ENCODE measurements at regions not wholly inside any gene's neighbourhood (a gene's known extent, or its start where the extent isn't known, plus 50 kb on each side); places are given as distances from the start of the nearest gene placed in this dataset.

DNA sequence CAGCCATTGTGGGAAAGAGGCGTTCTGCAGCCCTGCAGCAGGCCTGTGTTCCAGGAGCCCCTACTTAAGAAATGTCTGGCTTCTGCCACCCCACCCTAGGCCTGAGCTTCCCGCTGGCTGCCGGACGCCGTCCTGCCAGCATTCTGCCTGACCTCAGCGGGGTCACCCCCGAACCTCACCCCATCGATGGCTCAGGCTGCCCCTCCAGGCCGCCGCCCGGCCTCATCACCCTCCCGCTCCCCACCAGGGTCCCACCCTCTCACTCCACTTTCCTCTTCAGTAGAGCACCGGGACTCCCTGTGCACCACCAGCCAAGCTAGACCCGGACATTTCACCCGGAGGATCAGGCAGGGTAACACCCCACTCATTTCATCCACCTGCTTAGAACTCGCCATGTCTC is 73.6 kb upstream of the SALL3 start:
- H3K9me3 ChIP-seq (ENCODE audit: low read length) = no peaks in the 10 kb centered on the region
- H4K20me1 ChIP-seq (ENCODE audit: insufficient read depth, low read length) = no peaks in the 10 kb centered on the region
- ChIA-PET CTCF (ENCODE audit: unreplicated experiment) (no interaction called here), POLR2A (no interaction called here)
- H3K4me2 ChIP-seq (ENCODE audit: low read length) = no peak overlapping the region
- BruUV-seq (replicated peaks) = no TSS peak
- no peaks in the 10 kb centered on the region for H3K9me2 ChIP-seq (ENCODE audit: insufficient read depth, low read length)
- intact Hi-C loops (cut with micrococcal nuclease; ENCODE audit: unreplicated experiment) = no loop called here
- no peaks in the 10 kb centered on the region for H3K79me2 ChIP-seq (ENCODE audit: insufficient read depth, low read depth, low read length)
- no peak overlapping the region for H3K4me3 ChIP-seq (ENCODE audit: low read depth, low read length, poor library complexity, severe bottlenecking)
- H2AFZ ChIP-seq (ENCODE audit: low read length) = no peak overlapping the region
- no peaks in the 10 kb centered on the region for H3K36me3 ChIP-seq (ENCODE audit: insufficient read depth, low read length)
- TF ChIP-seq CTCF (conservative IDR thresholded peaks at IDR 0.05; ENCODE audit: low read length) = no peak
- no peak for TF ChIP-seq EZH2phosphoT487 (IDR thresholded peaks at IDR 0.05; ENCODE audit: borderline replicate concordance, low read depth, low read length)
- no peak for DNase-seq (ENCODE audit: low spot score)
- H3K4me1 ChIP-seq (ENCODE audit: insufficient read depth, low read length, poor library complexity, severe bottlenecking) = no peaks in the 10 kb centered on the region
- H3K27ac ChIP-seq (ENCODE audit: low read depth, low read length, poor library complexity, severe bottlenecking) = no peak overlapping the region

GRCh38 chr18:78908462-78909260 is 71.0 kb upstream of the SALL3 start:
- DNase-seq (ENCODE audit: low spot score) = no peak
- POLR2A ChIA-PET = no interaction called here
- TF ChIP-seq CTCF (conservative IDR thresholded peaks at IDR 0.05; ENCODE audit: low read length) = no peak
- no peak for TF ChIP-seq EZH2phosphoT487 (IDR thresholded peaks at IDR 0.05; ENCODE audit: borderline replicate concordance, low read depth, low read length)
- Histone ChIP-seq H3K36me3 (ENCODE audit: insufficient read depth, low read length) (no peaks in the 10 kb centered on the region), H3K9me2 (ENCODE audit: insufficient read depth, low read length) (no peaks in the 10 kb centered on the region), H3K4me1 (ENCODE audit: insufficient read depth, low read length, poor library complexity, severe bottlenecking) (no peaks in the 10 kb centered on the region), H4K20me1 (ENCODE audit: insufficient read depth, low read length) (no peaks in the 10 kb centered on the region), H3K4me2 (ENCODE audit: low read length) (no peak overlapping the region), H3K79me2 (ENCODE audit: insufficient read depth, low read depth, low read length) (no peaks in the 10 kb centered on the region), H3K27ac (ENCODE audit: low read depth, low read length, poor library complexity, severe bottlenecking) (no peak overlapping the region), H3K4me3 (ENCODE audit: low read depth, low read length, poor library complexity, severe bottlenecking) (no peak overlapping the region), H2AFZ (ENCODE audit: low read length) (no peak overlapping the region), H3K9me3 (ENCODE audit: low read length) (no peaks in the 10 kb centered on the region)
- CTCF ChIA-PET (ENCODE audit: unreplicated experiment) = no interaction called here
- BruUV-seq (replicated peaks) = no TSS peak
- intact Hi-C loops (cut with micrococcal nuclease; ENCODE audit: unreplicated experiment) = no loop called here

- Histone ChIP-seq H3K36me3 (ENCODE audit: insufficient read depth, low read length) (no peaks in the 10 kb centered on the region), H3K4me2 (ENCODE audit: low read length) (no peak overlapping the region), H3K79me2 (ENCODE audit: insufficient read depth, low read depth, low read length) (no peaks in the 10 kb centered on the region), H3K9me2 (ENCODE audit: insufficient read depth, low read length) (no peaks in the 10 kb centered on the region), H3K9me3 (ENCODE audit: low read length) (no peaks in the 10 kb centered on the region), H4K20me1 (ENCODE audit: insufficient read depth, low read length) (no peaks in the 10 kb centered on the region), H3K4me1 (ENCODE audit: insufficient read depth, low read length, poor library complexity, severe bottlenecking) (no peaks in the 10 kb centered on the region), H3K4me3 (ENCODE audit: low read depth, low read length, poor library complexity, severe bottlenecking) (no peak overlapping the region), H3K27ac (ENCODE audit: low read depth, low read length, poor library complexity, severe bottlenecking) (no peak overlapping the region), H2AFZ (ENCODE audit: low read length) (no peak overlapping the region)
- TF ChIP-seq EZH2phosphoT487 (IDR thresholded peaks at IDR 0.05; ENCODE audit: borderline replicate concordance, low read depth, low read length) (no peak), CTCF (conservative IDR thresholded peaks at IDR 0.05; ENCODE audit: low read length) (no peak)
- no peak for DNase-seq (ENCODE audit: low spot score)
- no TSS peak for BruUV-seq (replicated peaks)
- ChIA-PET CTCF (ENCODE audit: unreplicated experiment) (no interaction called here), POLR2A (interaction anchor here (0.6 to 0.7 kb wide), 2 partner anchors 74 to 980 kb away, joined by 3 to 5 read pairs; no protein-coding TSS in a partner anchor)
- intact Hi-C loops (cut with micrococcal nuclease; ENCODE audit: unreplicated experiment) = no loop called here
Measured at GRCh38 chr18:78911751-78912283, 67.8 kb upstream of the SALL3 start.
